ENCODE measurements at regions not wholly inside any gene's neighbourhood (a gene's known extent, or its start where the extent isn't known, plus 50 kb on each side); places are given as distances from the start of the nearest gene placed in this dataset.

GRCh38 chr9:96089452-96090085 lies 212.4 kb downstream of the HSD17B3 start:
- Histone ChIP-seq H3K4me3 (ENCODE audit: insufficient read depth, low read length) (no peak overlapping the region), H3K4me2 (ENCODE audit: insufficient read depth, low read length) (no peak overlapping the region), H3K27ac (ENCODE audit: low read depth, low read length) (no peak overlapping the region), H3K36me3 (ENCODE audit: insufficient read depth, low read length) (no peaks in the 10 kb centered on the region), H4K20me1 (ENCODE audit: insufficient read depth, low read length) (no peaks in the 10 kb centered on the region), H3K4me1 (ENCODE audit: insufficient read depth, low read length) (no peaks in the 10 kb centered on the region), H3K27me3 (ENCODE audit: insufficient read depth, low read length) (no peaks in the 10 kb centered on the region), H3K79me2 (ENCODE audit: insufficient read depth, low read length) (no peaks in the 10 kb centered on the region), H3K9me3 (ENCODE audit: low read depth, low read length) (no peaks in the 10 kb centered on the region), H2AFZ (ENCODE audit: low read length) (no peak overlapping the region)
- no peak for TF ChIP-seq CTCF (IDR thresholded peaks at IDR 0.05; ENCODE audit: extremely low read depth, low read depth, low read length)
- DNase-seq (ENCODE audit: insufficient read length, low spot score, missing footprints) = no peak

- H4K20me1 ChIP-seq (ENCODE audit: insufficient read depth, low read length) = no peaks in the 10 kb centered on the region
- H3K27me3 ChIP-seq (ENCODE audit: insufficient read depth, low read length) = no peaks in the 10 kb centered on the region
- no peaks in the 10 kb centered on the region for H3K4me1 ChIP-seq (ENCODE audit: insufficient read depth, low read length)
- H3K9me3 ChIP-seq (ENCODE audit: low read depth, low read length) = no peaks in the 10 kb centered on the region
- no peak for DNase-seq (ENCODE audit: insufficient read length, low spot score, missing footprints)
- H3K36me3 ChIP-seq (ENCODE audit: insufficient read depth, low read length) = no peaks in the 10 kb centered on the region
- H3K4me3 ChIP-seq (ENCODE audit: insufficient read depth, low read length) = no peak overlapping the region
- H3K27ac ChIP-seq (ENCODE audit: low read depth, low read length) = no peak overlapping the region
- H3K4me2 ChIP-seq (ENCODE audit: insufficient read depth, low read length) = no peak overlapping the region
- TF ChIP-seq CTCF (IDR thresholded peaks at IDR 0.05; ENCODE audit: extremely low read depth, low read depth, low read length) = no peak
- H3K79me2 ChIP-seq (ENCODE audit: insufficient read depth, low read length) = no peaks in the 10 kb centered on the region
- no peak overlapping the region for H2AFZ ChIP-seq (ENCODE audit: low read length)
These were observed 213.0 kb downstream of the ERCC6L2 start for GRCh38 chr9:96088510-96088909.

- Histone ChIP-seq H3K9me3 (ENCODE audit: low read depth, low read length) (no peaks in the 10 kb centered on the region), H3K27ac (ENCODE audit: low read depth, low read length) (no peak overlapping the region), H3K27me3 (ENCODE audit: insufficient read depth, low read length) (no peaks in the 10 kb centered on the region), H3K4me3 (ENCODE audit: insufficient read depth, low read length) (no peak overlapping the region), H3K4me2 (ENCODE audit: insufficient read depth, low read length) (no peak overlapping the region), H2AFZ (ENCODE audit: low read length) (no peak overlapping the region), H3K79me2 (ENCODE audit: insufficient read depth, low read length) (no peaks in the 10 kb centered on the region), H3K4me1 (ENCODE audit: insufficient read depth, low read length) (no peaks in the 10 kb centered on the region), H3K36me3 (ENCODE audit: insufficient read depth, low read length) (no peaks in the 10 kb centered on the region), H4K20me1 (ENCODE audit: insufficient read depth, low read length) (no peaks in the 10 kb centered on the region)
- TF ChIP-seq CTCF (IDR thresholded peaks at IDR 0.05; ENCODE audit: extremely low read depth, low read depth, low read length) = no peak
- no peak for DNase-seq (ENCODE audit: insufficient read length, low spot score, missing footprints)
These were observed 212.3 kb downstream of the ERCC6L2 start for GRCh38 chr9:96087669-96088299.

GRCh38 chr9:96086936-96087571 lies 211.6 kb downstream of the ERCC6L2 start:
- Histone ChIP-seq H3K4me1 (ENCODE audit: insufficient read depth, low read length) (no peaks in the 10 kb centered on the region), H3K4me3 (ENCODE audit: insufficient read depth, low read length) (no peak overlapping the region), H3K27ac (ENCODE audit: low read depth, low read length) (no peak overlapping the region), H3K27me3 (ENCODE audit: insufficient read depth, low read length) (no peaks in the 10 kb centered on the region), H3K79me2 (ENCODE audit: insufficient read depth, low read length) (no peaks in the 10 kb centered on the region), H2AFZ (ENCODE audit: low read length) (no peak overlapping the region), H3K9me3 (ENCODE audit: low read depth, low read length) (no peaks in the 10 kb centered on the region), H3K36me3 (ENCODE audit: insufficient read depth, low read length) (no peaks in the 10 kb centered on the region), H3K4me2 (ENCODE audit: insufficient read depth, low read length) (no peak overlapping the region), H4K20me1 (ENCODE audit: insufficient read depth, low read length) (no peaks in the 10 kb centered on the region)
- DNase-seq (ENCODE audit: insufficient read length, low spot score, missing footprints) = no peak
- no peak for TF ChIP-seq CTCF (IDR thresholded peaks at IDR 0.05; ENCODE audit: extremely low read depth, low read depth, low read length)
